IPS DF 4.7 (cell line): ENCODE measurements at regions not wholly inside any gene's neighbourhood (a gene's known extent, or its start where the extent isn't known, plus 50 kb on each side); places are given as distances from the start of the nearest gene placed in this dataset.

Experiments
- DNase-seq: peaks from one replicate; pipeline ENCODE4 v3.0.0-alpha.2; 2013; ENCODE audit warnings: low spot score; ENCODE audit errors: extremely low read depth

- no peak for DNase-seq
These were observed 393.7 kb downstream of the TMEM135 start for GRCh38 chr11:87431392-87431791.

GRCh38 chr11:87430821-87431220 is 393.1 kb downstream of the TMEM135 start:
- DNase-seq, result no peak

- DNase-seq, result no peak
These were observed 392.3 kb downstream of the TMEM135 start for GRCh38 chr11:87429996-87430395.

- DNase-seq, result no peak
These were observed 390.5 kb downstream of the TMEM135 start for GRCh38 chr11:87428266-87428665.

- DNase-seq, result no peak
These were observed 388.2 kb downstream of the TMEM135 start for GRCh38 chr11:87425943-87426342.

GRCh38 chr11:87425391-87425790 is 387.7 kb downstream of the TMEM135 start:
- no peak for DNase-seq

- no peak for DNase-seq
These were observed 385.4 kb downstream of the TMEM135 start for GRCh38 chr11:87423161-87423560.

- no peak for DNase-seq
These were observed 384.8 kb downstream of the TMEM135 start for GRCh38 chr11:87422566-87422965.

GRCh38 chr11:87421422-87421821 is 383.7 kb downstream of the TMEM135 start:
- DNase-seq, result peak; percentile 95

- DNase-seq, result no peak
These were observed 380.2 kb downstream of the TMEM135 start for GRCh38 chr11:87417951-87418350.

- DNase-seq, result no peak
These were observed 368.1 kb downstream of the TMEM135 start for GRCh38 chr11:87405843-87406242.

- no peak for DNase-seq
These were observed 367.6 kb downstream of the TMEM135 start for GRCh38 chr11:87405356-87405755.

- DNase-seq, result no peak
These were observed 363.9 kb downstream of the TMEM135 start for GRCh38 chr11:87401653-87402052.

GRCh38 chr11:87399341-87399740 is 361.6 kb downstream of the TMEM135 start:
- DNase-seq, result no peak

GRCh38 chr11:87398931-87399330 is 361.2 kb downstream of the TMEM135 start:
- DNase-seq, result no peak

- DNase-seq, result no peak
These were observed 359.5 kb downstream of the TMEM135 start for GRCh38 chr11:87397011-87397865.

GRCh38 chr11:87394924-87395323 is 357.2 kb downstream of the TMEM135 start:
- DNase-seq, result no peak

- DNase-seq, result no peak
These were observed 354.9 kb downstream of the TMEM135 start for GRCh38 chr11:87392665-87393064.

- DNase-seq, result no peak
These were observed 353.8 kb downstream of the TMEM135 start for GRCh38 chr11:87391496-87391895.

- DNase-seq, result no peak
These were observed 346.5 kb downstream of the TMEM135 start for GRCh38 chr11:87384078-87384729.

- no peak for DNase-seq
These were observed 336.5 kb downstream of the TMEM135 start for GRCh38 chr11:87374038-87374807.
